ENCODE measurements at regions not wholly inside any gene's neighbourhood (a gene's known extent, or its start where the extent isn't known, plus 50 kb on each side); places are given as distances from the start of the nearest gene placed in this dataset.

DNA sequence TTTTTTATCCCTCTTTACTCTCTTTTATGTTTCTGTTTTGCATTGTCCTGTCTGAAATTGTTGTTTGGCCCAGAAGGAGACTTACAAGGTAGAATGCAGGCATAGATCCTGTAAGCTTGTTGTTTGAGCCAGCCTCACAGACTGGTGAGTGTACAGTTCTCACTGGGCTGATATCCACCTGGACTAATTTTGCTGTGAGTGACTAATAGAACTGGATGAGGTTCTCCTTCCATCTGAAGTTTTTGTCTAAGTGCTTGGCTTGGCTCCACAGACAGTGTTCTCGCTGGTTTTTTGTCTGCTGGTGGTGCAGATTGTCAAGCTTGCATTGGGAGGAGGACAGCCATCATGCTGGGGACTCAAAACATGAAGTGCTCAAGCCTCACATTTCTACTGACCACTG lies 495.7 kb downstream of the TSN start:
- Histone ChIP-seq H2AFZ (ENCODE audit: insufficient read depth, low read depth, low read length, poor library complexity, severe bottlenecking) (no peak overlapping the region), H3K4me2 (replicated peaks; ENCODE audit: low read depth, low read length, poor library complexity, severe bottlenecking) (no peak overlapping the region), H3K27me3 (replicated peaks in 1 of 4; ENCODE audit: control extremely low read depth in 1 of 4, control insufficient read depth in 3 of 4, insufficient read depth in 4 of 4, low read length in 3 of 4) (no peaks in the 10 kb centered on the region), H3K9ac (ENCODE audit: low read length) (no peak overlapping the region), H3K36me3 (replicated peaks in 1 of 2; ENCODE audit: control extremely low read depth in 1 of 2, control insufficient read depth in 1 of 2, extremely low read depth in 1 of 2, insufficient read depth in 2 of 2, low read length in 1 of 2) (no peaks in the 10 kb centered on the region), H3K27ac (ENCODE audit: low read length in 2 of 2) (no peak overlapping the region), H3K79me2 (ENCODE audit: control insufficient read depth, insufficient read depth, low read length) (no peaks in the 10 kb centered on the region), H3K4me3 (ENCODE audit: control extremely low read depth in 1 of 5, extremely low read depth in 1 of 5, insufficient read depth in 1 of 5, low read depth in 2 of 5, low read length in 4 of 5) (no peak overlapping the region), H3K4me1 (ENCODE audit: control insufficient read depth in 2 of 2, insufficient read depth in 2 of 2, low read length in 2 of 2) (no peaks in the 10 kb centered on the region), H3K9me3 (ENCODE audit: control extremely low read depth in 1 of 3, control insufficient read depth in 2 of 3, insufficient read depth in 1 of 3, low read length in 2 of 3) (no peaks in the 10 kb centered on the region), H4K20me1 (ENCODE audit: control insufficient read depth, insufficient read depth, low read length, poor library complexity, severe bottlenecking) (no peaks in the 10 kb centered on the region)
- no peak for DNase-seq
- ChIA-PET CTCF (no interaction called here), POLR2A (no interaction called here)
- intact Hi-C loops (cut with micrococcal nuclease), result no loop called here
- no peak overlapping the region for H3K4me3 Mint-ChIP-seq
- peaks cover 2% of the 10 kb centered on the region for H3K27me3 Mint-ChIP-seq
- no CpG with 5 or more reads among the region's 1 CpG for WGBS (ENCODE audit: insufficient coverage)
- no peaks in the 10 kb centered on the region for H3K9me3 Mint-ChIP-seq (ENCODE audit: insufficient read depth)
- H3K27ac Mint-ChIP-seq, result no peak overlapping the region
- TF ChIP-seq EZH2 (IDR thresholded peaks at IDR 0.05; ENCODE audit: borderline replicate concordance, insufficient read depth, low read depth, low read length, poor library complexity, severe bottlenecking) (no peak), CTCF (IDR thresholded peaks at IDR 0.05) (no peak)
- H3K4me1 Mint-ChIP-seq, result no peaks in the 10 kb centered on the region
- no peak for ATAC-seq (ENCODE audit: low read depth)

- Mint-ChIP-seq H3K4me3 (no peak overlapping the region), H3K27ac (no peak overlapping the region), H3K9me3 (ENCODE audit: insufficient read depth) (no peaks in the 10 kb centered on the region), H3K27me3 (no peaks in the 10 kb centered on the region), H3K4me1 (no peaks in the 10 kb centered on the region)
- intact Hi-C loops (cut with micrococcal nuclease), result no loop called here
- no peak overlapping the region for H3K4me3 ChIP-seq (ENCODE audit: control extremely low read depth in 1 of 5, extremely low read depth in 1 of 5, insufficient read depth in 1 of 5, low read depth in 2 of 5, low read length in 4 of 5)
- H3K4me2 ChIP-seq (replicated peaks; ENCODE audit: low read depth, low read length, poor library complexity, severe bottlenecking), result no peak overlapping the region
- H3K9me3 ChIP-seq (ENCODE audit: control extremely low read depth in 1 of 3, control insufficient read depth in 2 of 3, insufficient read depth in 1 of 3, low read length in 2 of 3), result no peaks in the 10 kb centered on the region
- no peaks in the 10 kb centered on the region for H3K4me1 ChIP-seq (ENCODE audit: control insufficient read depth in 2 of 2, insufficient read depth in 2 of 2, low read length in 2 of 2)
- H3K36me3 ChIP-seq (replicated peaks in 1 of 2; ENCODE audit: control extremely low read depth in 1 of 2, control insufficient read depth in 1 of 2, extremely low read depth in 1 of 2, insufficient read depth in 2 of 2, low read length in 1 of 2), result no peaks in the 10 kb centered on the region
- H3K27ac ChIP-seq (ENCODE audit: low read length in 2 of 2), result no peak overlapping the region
- TF ChIP-seq EZH2 (IDR thresholded peaks at IDR 0.05; ENCODE audit: borderline replicate concordance, insufficient read depth, low read depth, low read length, poor library complexity, severe bottlenecking), result no peak
- TF ChIP-seq CTCF (IDR thresholded peaks at IDR 0.05), result no peak
- no peaks in the 10 kb centered on the region for H3K79me2 ChIP-seq (ENCODE audit: control insufficient read depth, insufficient read depth, low read length)
- H2AFZ ChIP-seq (ENCODE audit: insufficient read depth, low read depth, low read length, poor library complexity, severe bottlenecking), result no peak overlapping the region
- WGBS (ENCODE audit: insufficient coverage), result 55% methylated on average over 1 of the region's 2 CpGs
- POLR2A ChIA-PET, result no interaction called here
- no peak overlapping the region for H3K9ac ChIP-seq (ENCODE audit: low read length)
- no peaks in the 10 kb centered on the region for H4K20me1 ChIP-seq (ENCODE audit: control insufficient read depth, insufficient read depth, low read length, poor library complexity, severe bottlenecking)
- CTCF ChIA-PET, result no interaction called here
- DNase-seq (no peak), ATAC-seq (ENCODE audit: low read depth) (no peak)
- no peaks in the 10 kb centered on the region for H3K27me3 ChIP-seq (replicated peaks in 1 of 4; ENCODE audit: control extremely low read depth in 1 of 4, control insufficient read depth in 3 of 4, insufficient read depth in 4 of 4, low read length in 3 of 4)
These were observed 496.1 kb downstream of the TSN start for GRCh38 chr2:122251566-122251965.
